Hindlimb muscle (tissue), 1 donor: ENCODE measurements at regions not wholly inside any gene's neighbourhood (a gene's known extent, or its start where the extent isn't known, plus 50 kb on each side); places are given as distances from the start of the nearest gene placed in this dataset.
"Not testable (repeated sequence)": the region's sequence is repeated elsewhere in the genome, so short reads cannot be mapped to it uniquely, and the experiment has no call there.

Experiments
- DNase-seq: peaks from one replicate; pipeline ENCODE4 v3.0.0-alpha.2; 2013

- not testable (repeated sequence) for DNase-seq
Measured at GRCh38 chr14:106466483-106466882, 940.1 kb downstream of the TMEM121 start.

- not testable (repeated sequence) for DNase-seq
Measured at GRCh38 chr14:106468869-106469268, 942.5 kb downstream of the TMEM121 start.

- DNase-seq: not testable (repeated sequence)
Measured at GRCh38 chr14:106470028-106470427, 943.6 kb downstream of the TMEM121 start.

- DNase-seq: not testable (repeated sequence)
Measured at GRCh38 chr14:106474261-106475028, 948.1 kb downstream of the TMEM121 start.

DNA sequence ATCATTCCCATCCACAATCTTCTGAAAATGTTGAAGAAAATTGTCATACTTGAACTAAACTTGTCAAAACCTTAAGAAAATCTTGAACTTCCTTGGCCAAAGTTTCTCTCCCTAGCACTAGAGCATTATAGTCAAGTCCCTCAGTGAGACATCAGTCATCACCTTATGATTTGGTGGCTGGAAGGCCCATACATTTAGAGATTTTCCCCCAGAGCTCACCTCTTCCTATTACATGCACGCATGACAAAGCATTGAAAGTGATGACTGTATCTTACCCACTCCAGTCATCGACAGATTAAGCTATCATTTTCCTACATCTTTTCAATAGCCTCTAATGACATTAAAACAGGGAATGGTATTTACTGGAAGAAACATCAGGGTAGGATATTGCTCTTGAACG, 948.8 kb downstream of the TMEM121 start:
- not testable (repeated sequence) for DNase-seq

DNA sequence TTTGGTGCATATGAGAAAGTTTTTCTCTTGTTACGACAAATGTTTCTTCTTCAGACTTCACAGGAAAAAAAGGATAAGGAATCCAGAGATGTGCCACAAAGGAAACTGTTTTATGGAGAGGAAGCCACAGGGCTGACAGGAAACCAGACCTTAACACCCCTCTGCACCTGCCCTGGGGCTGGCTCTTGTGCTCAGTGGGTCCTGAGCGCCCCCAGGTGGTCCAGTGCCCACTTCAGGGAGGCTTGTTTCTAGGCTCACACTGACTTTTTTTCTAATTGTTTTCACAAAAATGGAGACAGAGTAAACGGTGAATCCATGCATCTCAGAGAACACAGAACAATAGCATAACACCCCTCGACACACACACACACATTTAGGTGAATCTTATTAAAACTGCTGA, 951.2 kb downstream of the TMEM121 start:
- DNase-seq: not testable (repeated sequence)

DNA sequence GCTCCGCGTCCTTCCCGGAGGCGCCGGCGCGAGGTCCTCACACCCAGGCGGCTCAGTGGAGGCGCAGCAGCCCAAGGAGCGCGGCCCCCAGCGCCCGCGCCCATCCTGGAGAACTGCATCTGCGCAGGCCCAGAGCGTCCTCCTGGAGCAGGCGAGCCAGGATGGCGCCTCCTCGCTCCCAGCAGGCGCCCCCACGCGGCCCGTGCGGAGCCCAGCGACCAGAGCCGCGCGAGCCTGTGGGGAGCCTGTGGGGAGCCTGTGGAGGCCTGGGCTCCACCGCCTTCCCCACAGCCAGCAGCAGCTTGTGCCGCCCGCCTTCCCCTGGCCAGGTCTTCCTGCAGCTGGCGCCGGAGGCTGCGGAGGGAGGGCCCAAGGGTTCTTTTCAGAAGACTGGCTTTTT, 953.9 kb downstream of the TMEM121 start:
- not testable (repeated sequence) for DNase-seq

DNA sequence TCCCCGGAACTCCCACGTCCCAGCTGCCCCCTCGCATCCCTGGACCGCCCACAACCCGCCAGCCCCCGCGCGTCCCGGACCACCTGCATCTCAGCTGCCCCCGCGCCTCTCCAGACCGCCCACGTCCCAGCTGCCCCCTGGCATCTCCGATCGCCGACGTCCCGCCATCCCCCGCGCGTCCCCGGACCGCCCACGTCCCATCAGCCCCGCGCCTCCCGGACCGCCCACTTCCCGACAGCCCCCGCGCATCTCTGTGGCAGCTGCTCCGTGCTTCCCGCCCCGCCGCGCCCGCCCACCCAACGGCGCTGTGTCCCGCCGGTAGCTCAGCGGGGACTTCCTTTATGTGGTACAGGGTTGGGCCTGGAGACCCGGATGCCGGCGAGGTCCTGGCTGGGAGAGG, 955.8 kb downstream of the TMEM121 start:
- DNase-seq: not testable (repeated sequence)

- DNase-seq: no peak
Measured at GRCh38 chr14:106487600-106487999, 961.2 kb downstream of the TMEM121 start.

DNA sequence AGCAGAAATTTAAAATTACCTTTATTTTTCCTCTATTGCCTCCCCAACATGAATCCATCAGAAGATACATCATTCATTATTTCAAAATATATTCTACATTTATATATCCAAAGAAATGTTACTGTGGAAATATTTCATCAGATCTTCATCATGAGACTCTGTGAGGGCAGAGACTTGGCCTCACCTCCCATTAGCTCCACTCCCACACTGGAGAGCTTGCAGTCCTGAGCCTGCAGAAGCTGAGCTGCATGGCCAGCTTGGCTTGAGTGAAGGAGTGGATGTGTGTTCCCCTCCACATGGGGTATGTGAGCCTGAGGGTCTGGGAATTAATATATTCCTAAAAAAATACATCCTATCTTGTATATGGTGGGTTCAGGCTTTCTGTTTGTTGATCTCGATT, 961.9 kb downstream of the TMEM121 start:
- no peak for DNase-seq

- no peak for DNase-seq
Measured at GRCh38 chr14:106489112-106489881, 962.9 kb downstream of the TMEM121 start.

GRCh38 chr14:106490442-106490841, 964.1 kb downstream of the TMEM121 start:
- DNase-seq: no peak

- DNase-seq: no peak
Measured at GRCh38 chr14:106491851-106492250, 965.5 kb downstream of the TMEM121 start.

- no peak for DNase-seq
Measured at GRCh38 chr14:106493962-106494823, 967.8 kb downstream of the TMEM121 start.

GRCh38 chr14:106500571-106500970, 974.2 kb downstream of the TMEM121 start:
- DNase-seq: no peak

DNA sequence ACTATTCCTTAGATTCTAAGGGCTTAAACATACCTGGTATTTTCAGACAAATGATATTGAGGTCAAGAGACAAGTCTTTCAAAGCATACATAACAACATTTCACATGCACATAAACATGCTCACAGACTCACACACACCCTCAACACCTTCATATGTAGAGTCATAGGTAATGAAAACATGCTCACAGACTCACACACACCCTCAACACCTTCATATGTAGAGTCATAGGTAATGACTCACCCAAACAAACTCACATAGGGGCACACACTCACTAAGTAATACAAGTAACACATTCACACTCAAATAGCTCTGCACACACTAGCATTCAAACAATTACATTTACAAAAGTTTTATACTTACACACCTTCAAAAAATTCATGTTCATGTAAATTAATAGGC, 975.5 kb downstream of the TMEM121 start:
- no peak for DNase-seq

GRCh38 chr14:106505366-106505765, 979.0 kb downstream of the TMEM121 start:
- no peak for DNase-seq

DNA sequence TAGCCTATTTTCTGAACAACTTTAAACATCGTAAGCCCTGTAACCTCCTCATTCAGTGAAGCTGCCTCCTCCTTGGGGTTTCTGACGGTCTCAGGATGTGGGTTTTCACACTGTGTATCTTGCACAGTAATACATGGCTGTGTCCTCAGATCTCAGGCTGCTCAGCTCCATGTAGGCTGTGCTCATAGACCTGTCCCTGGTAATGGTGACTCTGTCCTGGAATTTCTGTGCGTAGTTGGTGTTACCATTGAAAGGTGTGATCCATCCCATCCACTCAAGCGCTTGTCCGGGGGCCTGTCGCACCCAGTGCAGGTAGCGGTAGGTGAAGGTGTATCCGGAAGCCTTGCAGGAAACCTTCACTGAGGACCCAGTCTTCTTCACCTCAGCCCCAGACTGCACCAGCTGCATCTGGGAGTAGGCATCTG, 980.5 kb downstream of the TMEM121 start:
- DNase-seq: no peak

DNA sequence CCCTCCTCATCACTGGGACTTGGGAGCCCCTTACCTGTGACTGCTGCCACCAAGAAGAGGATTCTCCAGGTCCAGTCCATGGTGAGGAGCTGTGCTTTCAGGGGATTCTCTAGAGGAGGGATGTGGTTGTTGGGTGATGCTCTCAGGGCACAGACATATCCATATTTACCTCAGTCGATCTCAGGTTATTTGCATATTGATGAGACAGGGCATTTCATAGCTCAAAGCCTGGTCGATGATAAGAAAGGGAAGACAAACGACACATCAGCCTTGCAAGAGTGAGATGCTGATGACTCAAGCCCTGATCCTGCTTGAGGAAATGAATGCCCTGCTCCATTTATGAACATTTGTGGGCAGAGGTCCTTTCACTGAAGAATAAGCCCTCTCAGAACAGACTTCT, 981.0 kb downstream of the TMEM121 start:
- no peak for DNase-seq

GRCh38 chr14:106508216-106508615, 981.8 kb downstream of the TMEM121 start:
- no peak for DNase-seq

DNA sequence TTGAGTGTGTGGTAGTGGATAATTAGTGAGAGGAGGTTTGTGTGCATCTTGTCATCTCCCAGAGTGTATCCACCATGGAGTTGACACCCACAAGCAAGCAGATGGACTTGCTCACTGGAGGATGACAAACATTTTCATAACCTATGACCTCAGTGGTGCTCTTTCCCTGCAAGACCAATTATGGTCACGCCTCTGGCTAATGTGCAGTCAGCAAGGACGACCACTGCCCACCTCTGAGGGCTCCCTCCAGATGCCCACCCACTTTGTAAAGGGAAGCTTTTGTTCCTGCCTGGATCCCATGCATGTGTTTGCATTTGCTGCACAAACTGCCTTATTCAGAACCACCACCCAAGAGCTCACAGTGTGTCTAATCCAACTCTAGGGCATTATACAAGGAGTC, 982.8 kb downstream of the TMEM121 start:
- no peak for DNase-seq

GRCh38 chr14:106509807-106510206, 983.4 kb downstream of the TMEM121 start:
- DNase-seq: no peak
